Psoas muscle (tissue), 7 donors: ENCODE measurements at regions not wholly inside any gene's neighbourhood (a gene's known extent, or its start where the extent isn't known, plus 50 kb on each side); places are given as distances from the start of the nearest gene placed in this dataset.

Experiments
- ATAC-seq, 4 donors: fragments of 200-7000 bp; cut with Tn5 transposase; one replicate each; pipeline ENCODE4 v1.9.1; 2020; ENCODE audit warnings: moderate library complexity in 3 of 4, mild to moderate bottlenecking in 2 of 4
- DNase-seq, 2 donors: peaks; one replicate each; pipeline ENCODE4 v3.0.0-alpha.2; 2020
- H3K27ac ChIP-seq: fragments of 200-600 bp; one replicate; pipeline ENCODE4 v1.8.0; 2022
- H3K27me3 ChIP-seq, 3 donors: fragments of 200-600 bp in 1 of 3; one replicate each; pipeline versions ENCODE4 v1.6.1 to v1.8.0; 2013 to 2022; ENCODE audit warnings: low read length in 2 of 3, mild to moderate bottlenecking in 2 of 3, moderate library complexity in 1 of 3; ENCODE audit not compliant: insufficient read depth in 3 of 3
- H3K36me3 ChIP-seq, 2 donors: fragments of 200-600 bp in 1 of 2; one replicate each; pipeline versions ENCODE4 v1.6.1 to v1.8.0; 2013 to 2022; ENCODE audit warnings: low read depth in 1 of 2, mild to moderate bottlenecking in 1 of 2, moderate library complexity in 1 of 2; ENCODE audit not compliant: insufficient read depth in 1 of 2
- H3K4me1 ChIP-seq: fragments of 200-600 bp; one replicate; pipeline ENCODE4 v1.8.0; 2022
- H3K4me3 ChIP-seq: fragments of 200-600 bp; one replicate; pipeline ENCODE4 v1.8.0; 2022; ENCODE audit warnings: mild to moderate bottlenecking
- H3K9me3 ChIP-seq: fragments of 200-600 bp; one replicate; pipeline ENCODE4 v1.8.0; 2022
- WGBS, 3 donors: extraction: QIAGEN DNeasy Blood & Tissue Kit; methylation state at CpG; one replicate each; pipeline versions ENCODE4 v1.1.6 to v1.1.7; 2013; 5-methylcytosine and 5-hydroxymethylcytosine counted together
- intact Hi-C, 2 donors: fragments of 100-400 bp; cut with DNase I; formaldehyde crosslinking; loops; one replicate each; pipeline versions ENCODE4 v1.11.0 to v1.14.2; 2022
- TF ChIP-seq, protein P1 (sequence below): fragments of 200-600 bp; IDR thresholded peaks from one replicate; pipeline ENCODE4 v1.8.0; 2022; ENCODE audit warnings: antibody characterized with exemption
- donor health status: healthy with polysubstance abuse.
- donor health status: DM: no; HTN: no; CAD: no; lungs with moderate emphysema.
- donor health status: Bipolar disorder and iron deficiency.
- donor health status: healthy.
- donor health status: DM: yes; HTN: yes; CAD: no.
- donor health status: DM: no; HTN: no; CAD: no.
- donor health status: DM: yes; HTN: yes; CAD: no.

DNA sequence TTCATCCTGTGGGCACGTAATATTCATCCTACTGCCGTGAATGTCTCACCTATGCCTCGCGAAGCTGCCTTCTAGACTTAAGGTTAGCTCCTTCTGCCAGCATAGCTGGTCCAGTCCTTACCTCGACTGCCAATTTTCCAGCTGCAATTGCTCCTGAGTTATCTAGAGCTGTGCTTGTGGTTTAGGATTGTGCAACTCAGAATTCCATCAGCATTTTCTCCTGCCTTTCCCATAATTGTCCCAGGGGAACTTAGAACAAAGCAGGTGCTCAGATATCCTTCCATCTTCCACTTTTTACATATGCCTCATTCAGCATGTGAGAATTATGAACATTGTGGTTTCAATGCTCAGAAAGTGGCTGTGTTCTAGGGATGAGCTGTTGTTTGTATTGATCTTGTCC is 131.4 kb upstream of the ADGRL3 start:
- WGBS, 3 donors = 71 to 78% (median 76%) methylated on average over 5 of the region's 5 CpGs
- ATAC-seq = no peak
- no peak for DNase-seq
- Histone ChIP-seq H3K27ac (no peak overlapping the region), H3K36me3 (no peaks in the 10 kb centered on the region), H3K9me3 (no peaks in the 10 kb centered on the region), H3K4me1 (no peaks in the 10 kb centered on the region), H3K27me3 (no peaks in the 10 kb centered on the region), H3K4me3 (no peak overlapping the region)
- intact Hi-C loops = no loop called here
- TF ChIP-seq, protein P1, sequence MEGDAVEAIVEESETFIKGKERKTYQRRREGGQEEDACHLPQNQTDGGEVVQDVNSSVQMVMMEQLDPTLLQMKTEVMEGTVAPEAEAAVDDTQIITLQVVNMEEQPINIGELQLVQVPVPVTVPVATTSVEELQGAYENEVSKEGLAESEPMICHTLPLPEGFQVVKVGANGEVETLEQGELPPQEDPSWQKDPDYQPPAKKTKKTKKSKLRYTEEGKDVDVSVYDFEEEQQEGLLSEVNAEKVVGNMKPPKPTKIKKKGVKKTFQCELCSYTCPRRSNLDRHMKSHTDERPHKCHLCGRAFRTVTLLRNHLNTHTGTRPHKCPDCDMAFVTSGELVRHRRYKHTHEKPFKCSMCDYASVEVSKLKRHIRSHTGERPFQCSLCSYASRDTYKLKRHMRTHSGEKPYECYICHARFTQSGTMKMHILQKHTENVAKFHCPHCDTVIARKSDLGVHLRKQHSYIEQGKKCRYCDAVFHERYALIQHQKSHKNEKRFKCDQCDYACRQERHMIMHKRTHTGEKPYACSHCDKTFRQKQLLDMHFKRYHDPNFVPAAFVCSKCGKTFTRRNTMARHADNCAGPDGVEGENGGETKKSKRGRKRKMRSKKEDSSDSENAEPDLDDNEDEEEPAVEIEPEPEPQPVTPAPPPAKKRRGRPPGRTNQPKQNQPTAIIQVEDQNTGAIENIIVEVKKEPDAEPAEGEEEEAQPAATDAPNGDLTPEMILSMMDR = no peak

DNA sequence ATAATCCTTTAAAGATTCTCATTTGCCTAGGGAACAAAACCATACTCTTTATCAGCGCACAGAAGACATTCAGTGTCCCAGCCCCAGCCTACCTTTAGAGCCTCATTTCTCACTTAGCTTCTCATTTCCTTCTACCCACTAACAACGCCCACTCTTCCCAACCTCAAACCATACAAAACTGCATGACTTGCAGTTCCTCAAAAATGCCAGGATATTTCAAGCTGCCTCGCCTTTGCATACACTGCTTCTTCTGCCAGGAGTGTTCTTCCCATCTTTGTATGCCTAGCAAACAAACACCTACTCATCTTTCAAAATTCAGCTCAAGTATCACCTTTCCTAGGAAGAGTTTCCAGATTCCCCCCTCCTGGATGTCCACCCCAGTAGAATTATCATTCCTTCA is 129.9 kb upstream of the ADGRL3 start:
- no peak for DNase-seq
- H3K36me3 ChIP-seq = no peaks in the 10 kb centered on the region
- intact Hi-C loops = no loop called here
- no peak overlapping the region for H3K4me3 ChIP-seq
- ATAC-seq = no peak
- 87 to 90% (median 87%) methylated on average over 3 of the region's 3 CpGs for WGBS, 3 donors
- no peaks in the 10 kb centered on the region for H3K4me1 ChIP-seq
- H3K27ac ChIP-seq = no peak overlapping the region
- H3K27me3 ChIP-seq = no peaks in the 10 kb centered on the region
- no peaks in the 10 kb centered on the region for H3K9me3 ChIP-seq
- TF ChIP-seq, protein P1 = no peak

DNA sequence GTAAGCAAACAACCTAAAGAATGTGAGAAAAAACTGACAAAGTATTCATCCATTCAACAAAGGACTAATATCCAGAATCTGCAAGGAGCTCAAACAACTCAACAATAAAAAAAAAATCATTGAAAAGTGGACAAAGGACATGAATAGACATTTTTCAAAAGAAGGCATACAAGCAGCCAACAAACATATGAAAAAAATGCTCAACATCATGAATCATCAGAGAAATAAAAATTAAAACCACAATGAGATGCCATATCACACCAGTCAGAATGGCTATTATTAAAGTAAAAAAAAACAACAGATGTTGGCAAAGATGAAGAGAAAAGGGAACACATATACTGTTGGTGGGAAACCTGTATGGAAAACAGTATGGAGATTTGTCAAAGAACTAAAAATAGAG is 120.7 kb upstream of the ADGRL3 start:
- no peaks in the 10 kb centered on the region for H3K36me3 ChIP-seq
- H3K4me1 ChIP-seq = no peaks in the 10 kb centered on the region
- intact Hi-C loops = no loop called here
- TF ChIP-seq, protein P1 = no peak
- H3K27me3 ChIP-seq = no peaks in the 10 kb centered on the region
- no peak overlapping the region for H3K4me3 ChIP-seq
- H3K9me3 ChIP-seq = no peaks in the 10 kb centered on the region
- no peak for ATAC-seq
- no peak for DNase-seq
- H3K27ac ChIP-seq = no peak overlapping the region

DNA sequence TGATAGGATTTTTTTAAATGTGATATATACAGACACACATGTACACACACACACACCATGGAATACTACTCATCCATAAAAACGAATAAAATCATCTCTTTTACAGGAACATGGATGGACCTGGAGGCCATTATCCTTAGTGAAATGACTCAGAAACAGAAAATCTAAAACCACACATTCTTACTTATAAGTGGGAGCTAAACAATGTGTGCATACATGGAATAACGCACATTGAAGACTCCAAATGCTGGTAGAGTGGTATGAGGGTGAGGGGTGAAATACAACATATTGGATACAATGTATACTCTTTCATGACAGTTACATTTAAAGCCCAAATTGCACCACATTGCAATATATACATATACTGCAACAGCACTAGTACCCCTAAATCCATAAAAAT is 120.2 kb upstream of the ADGRL3 start:
- no peaks in the 10 kb centered on the region for H3K4me1 ChIP-seq
- H3K4me3 ChIP-seq = no peak overlapping the region
- no peaks in the 10 kb centered on the region for H3K9me3 ChIP-seq
- TF ChIP-seq, protein P1 = no peak
- intact Hi-C loops = no loop called here
- 80 to 87% (median 85%) methylated on average over 2 of the region's 2 CpGs for WGBS, 3 donors
- no peak overlapping the region for H3K27ac ChIP-seq
- no peaks in the 10 kb centered on the region for H3K36me3 ChIP-seq
- H3K27me3 ChIP-seq = no peaks in the 10 kb centered on the region
- no peak for ATAC-seq
- DNase-seq = no peak

DNA sequence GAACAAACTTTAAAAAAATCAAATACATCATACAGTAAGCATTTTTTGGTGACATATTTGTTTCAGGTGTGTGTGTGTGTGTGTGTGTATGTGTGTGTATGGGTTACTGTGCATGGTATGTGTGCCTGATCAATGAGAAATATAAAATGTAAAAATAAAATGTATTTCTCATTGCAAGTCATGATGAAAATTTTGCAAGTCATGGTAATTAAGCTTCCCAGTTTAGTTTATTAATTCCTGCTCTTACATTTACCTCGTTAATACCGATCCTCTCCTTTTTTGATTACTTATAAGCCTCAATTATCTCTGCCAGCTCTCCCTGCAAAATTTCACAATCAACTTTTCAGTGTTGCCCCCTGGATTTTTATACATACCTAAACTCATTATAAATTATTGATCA is 114.6 kb upstream of the ADGRL3 start:
- Histone ChIP-seq H3K27me3 (no peaks in the 10 kb centered on the region), H3K27ac (no peak overlapping the region)
- WGBS, 3 donors = 79 to 87% (median 87%) methylated on average over 2 of the region's 2 CpGs

More for the DNA sequence above, 114.6 kb upstream of the ADGRL3 start:
- TF ChIP-seq, protein P1 = no peak
- Histone ChIP-seq H3K36me3 (no peaks in the 10 kb centered on the region), H3K4me1 (no peaks in the 10 kb centered on the region), H3K4me3 (no peak overlapping the region), H3K9me3 (no peaks in the 10 kb centered on the region)
- intact Hi-C loops = no loop called here
- ATAC-seq (no peak), DNase-seq (no peak)
